Activated naive CD4-positive, alpha-beta T cell treated with anti-CD3 and anti-CD28 coated beads, Interleukin-2, amount 50 U/mL, for 16 hours (primary cell): ENCODE measurements at regions not wholly inside any gene's neighbourhood (a gene's known extent, or its start where the extent isn't known, plus 50 kb on each side); places are given as distances from the start of the nearest gene placed in this dataset.
"Not testable (repeated sequence)": the region's sequence is repeated elsewhere in the genome, so short reads cannot be mapped to it uniquely, and the experiment has no call there.

Experiments
- DNase-seq: peaks from one replicate; pipeline ENCODE4 v3.0.0-alpha.2; 2020

DNA sequence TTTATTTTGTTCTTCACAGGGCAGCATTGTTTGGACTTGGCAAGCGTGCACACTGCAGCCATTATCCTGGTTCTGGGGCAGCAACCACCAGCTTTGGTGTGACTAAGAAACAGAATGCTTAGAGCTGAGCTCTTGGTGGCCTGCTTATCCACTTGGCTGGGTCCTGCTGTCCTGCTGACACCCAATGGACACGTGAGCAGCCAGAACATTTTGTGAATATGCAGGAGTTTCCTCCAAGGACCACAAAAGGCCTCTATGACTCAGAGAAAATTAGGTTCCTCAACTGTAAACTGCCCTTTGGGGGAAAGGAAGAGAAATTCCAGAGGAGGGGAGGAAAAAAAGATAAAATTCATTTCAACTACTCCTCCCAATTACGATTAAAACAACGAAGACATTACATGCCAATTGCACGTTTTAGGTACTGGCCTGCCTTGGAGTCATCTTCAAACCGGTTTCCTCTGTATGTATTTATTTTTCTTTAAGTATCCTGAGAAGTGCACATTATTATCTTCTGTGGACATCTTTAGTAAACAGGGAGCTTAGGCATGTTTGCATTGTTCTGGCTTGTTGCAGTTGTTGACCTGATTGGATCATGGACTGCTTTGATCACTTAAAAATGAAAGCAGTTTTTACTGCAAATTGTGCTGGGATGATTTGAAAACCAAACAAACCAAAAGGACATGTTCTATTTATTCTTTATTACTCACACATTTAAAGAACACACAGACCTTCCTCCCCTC is 82.3 kb upstream of the TLE4 start:
- DNase-seq = no peak

GRCh38 chr9:79490657-79491248 is 81.0 kb upstream of the TLE4 start:
- no peak for DNase-seq

GRCh38 chr9:79492092-79493009 is 79.4 kb upstream of the TLE4 start:
- no peak for DNase-seq

DNA sequence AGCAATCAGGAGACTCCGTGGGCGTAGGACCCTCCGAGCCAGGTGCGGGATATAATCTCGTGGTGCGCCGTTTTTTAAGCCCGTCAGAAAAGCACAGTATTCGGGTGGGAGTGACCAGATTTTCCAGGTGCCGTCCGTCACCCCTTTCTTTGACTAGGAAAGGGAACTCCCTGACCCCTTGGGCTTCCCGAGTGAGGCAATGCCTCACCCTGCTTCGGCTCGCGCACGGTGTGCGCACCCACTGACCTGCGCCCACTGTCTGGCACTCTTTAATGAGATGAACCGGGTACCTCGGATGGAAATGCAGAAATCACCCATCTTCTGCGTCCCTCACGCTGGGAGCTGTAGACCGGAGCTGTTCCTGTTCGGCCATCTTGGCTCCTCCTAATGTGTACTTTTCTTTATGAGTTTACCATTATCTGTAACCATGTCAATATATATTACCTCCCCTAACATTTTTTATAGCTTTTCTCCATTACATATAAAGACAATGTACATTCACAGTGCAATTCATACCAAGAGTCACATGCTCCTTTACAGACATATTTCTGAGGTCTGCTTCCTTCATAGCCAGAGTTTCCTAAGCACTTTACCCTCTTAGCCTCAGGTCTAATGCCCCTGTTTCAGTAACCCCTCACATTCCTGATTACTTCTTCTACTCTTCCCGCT is 71.4 kb upstream of the TLE4 start:
- DNase-seq = not testable (repeated sequence)

GRCh38 chr9:79501546-79501945 is 70.2 kb upstream of the TLE4 start:
- DNase-seq = no peak

- no peak for DNase-seq
These were observed 64.0 kb upstream of the TLE4 start for GRCh38 chr9:79507801-79508200.

- DNase-seq = no peak
These were observed 59.5 kb upstream of the TLE4 start for GRCh38 chr9:79512251-79512650.
